Adrenal gland (tissue), 9 donors: ENCODE measurements at regions not wholly inside any gene's neighbourhood (a gene's known extent, or its start where the extent isn't known, plus 50 kb on each side); places are given as distances from the start of the nearest gene placed in this dataset.

Experiments used
- DNase-seq, 7 donors: peaks; one replicate each; pipeline ENCODE4 v3.0.0-alpha.2; 2019 to 2020
- H3K27ac ChIP-seq, 5 donors: fragments of 200-600 bp; sonication (generic) in 4 of 5; 1 replicate in 3 of 5; 2 replicates in 2 of 5; pipeline versions ENCODE4 v1.5.1 to v1.8.0; 2016 to 2020; ENCODE audit warnings: mild to moderate bottlenecking in 1 of 5
- H3K27me3 ChIP-seq: fragments of 200-600 bp; 2 replicates; pipeline ENCODE4 v1.8.0; 2021
- H3K36me3 ChIP-seq, 2 donors: fragments of 200-600 bp; replicated peaks in 1 of 2; 1 replicate in 1 of 2; 2 replicates in 1 of 2; pipeline versions ENCODE4 v1.5.1 to v1.8.0; 2018 to 2022
- H3K4me1 ChIP-seq, 2 donors: fragments of 200-600 bp; replicated peaks in 1 of 2; 1 replicate in 1 of 2; 2 replicates in 1 of 2; pipeline versions ENCODE4 v1.5.1 to v1.8.0; 2018 to 2021
- H3K4me3 ChIP-seq, 4 donors: fragments of 200-600 bp; sonication (generic) in 3 of 4; one replicate each; pipeline ENCODE4 v1.5.1; 2016 to 2018
- H3K9me3 ChIP-seq, 3 donors: fragments of 200-600 bp; sonication (generic) in 1 of 3; replicated peaks in 1 of 3; 1 replicate in 2 of 3; 2 replicates in 1 of 3; pipeline versions ENCODE4 v1.5.1 to v1.8.0; 2016 to 2021
- POLR2A ChIP-seq, 2 donors: fragments of 450-650 bp; IDR thresholded peaks; one replicate each; pipeline ENCODE4 v1.6.1; 2017; ENCODE audit warnings: antibody characterized with exemption in 2 of 2, mild to moderate bottlenecking in 2 of 2, moderate library complexity in 1 of 2
- WGBS, 4 donors: extraction: QIAGEN DNeasy Blood & Tissue Kit in 2 of 4; methylation state at CpG; one replicate each; pipeline versions ENCODE4 v1.1.5 to v1.1.7; 2013 to 2017; 5-methylcytosine and 5-hydroxymethylcytosine counted together
- intact Hi-C, 2 donors: fragments of 100-400 bp; cut with DNase I; formaldehyde crosslinking; loops; one replicate each; pipeline versions ENCODE4 v1.14.1 to v1.15.0; 2022 to 2023
- TF ChIP-seq, protein P1 (sequence below), 6 experiments: fragments of 450-650 bp in 4 of 6; fragments of 200-600 bp in 2 of 6; sonication (generic) in 1 of 6; IDR thresholded peaks; 1 replicate in 5 of 6; 2 replicates in 1 of 6; pipeline versions ENCODE4 v1.5.1 to v1.8.0; 2016 to 2021; ENCODE audit warnings: antibody characterized with exemption in 6 of 6, mild to moderate bottlenecking in 2 of 6, moderate library complexity in 1 of 6
- donor health status: healthy with polysubstance abuse.
- donor health status: Bipolar disorder and iron deficiency.
- donor health status: DM: yes; HTN: yes; CAD: no.
- donor health status: DM: no; HTN: no; CAD: no.
- donor health status: DM: no; HTN: no; CAD: no.

DNA sequence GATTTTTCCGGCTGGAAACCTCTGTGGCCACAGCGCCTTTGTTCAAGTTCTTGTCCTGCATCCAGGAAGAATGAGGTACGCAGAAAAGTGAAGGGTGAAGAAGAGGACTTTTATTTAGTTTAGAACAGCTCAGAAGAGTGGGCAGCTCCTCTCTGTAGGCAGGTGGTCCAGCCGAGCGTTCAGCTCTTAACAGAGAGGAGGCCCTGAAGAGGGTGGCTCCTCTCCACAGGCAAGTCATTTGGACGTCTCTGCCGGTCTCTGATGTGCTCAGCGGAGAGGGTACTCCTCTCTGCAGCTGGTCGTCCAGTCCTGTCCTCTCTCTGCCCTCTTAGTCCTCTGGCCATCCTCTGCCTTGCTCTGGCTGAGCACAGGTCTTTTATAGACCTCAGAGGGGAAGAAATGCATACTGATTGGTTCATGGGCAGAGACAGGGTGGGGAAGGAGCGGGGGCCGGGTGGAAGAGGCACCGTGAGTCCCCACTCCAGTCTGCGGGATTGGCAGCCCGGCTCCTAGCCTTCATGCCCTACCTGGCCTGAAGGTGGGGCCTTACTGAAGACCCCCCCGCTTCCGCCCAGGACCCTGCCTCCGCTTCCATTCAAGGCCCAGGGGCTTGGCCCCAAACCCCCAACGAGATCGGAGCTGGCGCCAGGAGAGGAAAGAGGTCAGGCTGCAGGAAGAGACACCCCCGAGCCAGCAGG lies 70.0 kb upstream of the NKD1 start:
- no peaks in the 10 kb centered on the region for H3K9me3 ChIP-seq
- no peaks in the 10 kb centered on the region for H3K4me1 ChIP-seq
- 70 to 84% (median 74%) methylated on average over 13 to 21 of the region's 21 CpGs for WGBS, 4 donors
- H3K27me3 ChIP-seq: peaks cover 8% of the 10 kb centered on the region
- no peak overlapping the region for H3K4me3 ChIP-seq
- intact Hi-C loops: no loop called here
- H3K27ac ChIP-seq: no peak overlapping the region
- TF ChIP-seq POLR2A (IDR thresholded peaks at IDR 0.05): no peak
- H3K36me3 ChIP-seq: no peaks in the 10 kb centered on the region
- no peak for DNase-seq

DNA sequence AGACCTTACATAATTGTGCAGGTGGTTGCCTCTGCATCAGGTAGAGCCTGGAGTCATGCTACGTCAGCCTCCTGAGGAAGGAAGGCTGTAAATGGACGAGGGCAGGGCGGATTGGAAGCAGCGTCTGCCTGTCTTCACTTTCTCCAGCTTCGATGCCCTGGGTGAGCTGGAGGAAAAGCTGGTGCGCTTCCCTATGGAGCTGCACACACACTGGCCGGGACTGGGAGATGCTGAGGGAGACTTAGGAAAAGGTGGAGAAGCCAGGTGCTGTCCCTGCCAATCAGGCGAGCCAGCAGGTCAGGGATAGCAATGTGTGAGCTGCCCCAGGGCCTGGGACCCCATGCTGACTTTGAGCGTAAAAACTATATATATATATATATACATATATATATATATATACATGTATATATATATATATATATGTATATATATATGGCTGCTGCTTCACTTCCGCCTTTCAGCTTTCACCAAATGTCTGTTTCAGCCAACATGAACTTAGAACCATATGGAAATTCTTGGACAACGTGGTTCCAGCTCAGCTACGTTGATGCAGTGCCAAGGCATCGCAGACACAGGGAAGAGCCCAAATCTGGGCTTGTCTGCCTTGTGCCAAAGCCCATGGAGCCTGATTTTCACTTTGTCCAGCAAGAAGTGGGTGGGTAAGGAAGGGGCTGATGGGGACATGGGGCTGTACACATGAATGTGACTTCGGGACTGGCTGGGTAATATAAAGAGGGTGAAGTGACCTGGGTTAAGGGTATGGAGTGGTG lies 71.5 kb upstream of the NKD1 start:
- H3K27me3 ChIP-seq: peaks cover 13% of the 10 kb centered on the region
- no peaks in the 10 kb centered on the region for H3K9me3 ChIP-seq
- no peak for TF ChIP-seq POLR2A (IDR thresholded peaks at IDR 0.05)
- TF ChIP-seq, protein P1, sequence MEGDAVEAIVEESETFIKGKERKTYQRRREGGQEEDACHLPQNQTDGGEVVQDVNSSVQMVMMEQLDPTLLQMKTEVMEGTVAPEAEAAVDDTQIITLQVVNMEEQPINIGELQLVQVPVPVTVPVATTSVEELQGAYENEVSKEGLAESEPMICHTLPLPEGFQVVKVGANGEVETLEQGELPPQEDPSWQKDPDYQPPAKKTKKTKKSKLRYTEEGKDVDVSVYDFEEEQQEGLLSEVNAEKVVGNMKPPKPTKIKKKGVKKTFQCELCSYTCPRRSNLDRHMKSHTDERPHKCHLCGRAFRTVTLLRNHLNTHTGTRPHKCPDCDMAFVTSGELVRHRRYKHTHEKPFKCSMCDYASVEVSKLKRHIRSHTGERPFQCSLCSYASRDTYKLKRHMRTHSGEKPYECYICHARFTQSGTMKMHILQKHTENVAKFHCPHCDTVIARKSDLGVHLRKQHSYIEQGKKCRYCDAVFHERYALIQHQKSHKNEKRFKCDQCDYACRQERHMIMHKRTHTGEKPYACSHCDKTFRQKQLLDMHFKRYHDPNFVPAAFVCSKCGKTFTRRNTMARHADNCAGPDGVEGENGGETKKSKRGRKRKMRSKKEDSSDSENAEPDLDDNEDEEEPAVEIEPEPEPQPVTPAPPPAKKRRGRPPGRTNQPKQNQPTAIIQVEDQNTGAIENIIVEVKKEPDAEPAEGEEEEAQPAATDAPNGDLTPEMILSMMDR (IDR thresholded peaks at IDR 0.05): no peak
- 71 to 86% (median 80%) methylated on average over 9 to 14 of the region's 14 CpGs for WGBS, 4 donors
- no peak overlapping the region for H3K27ac ChIP-seq
- intact Hi-C loops: no loop called here
- no peaks in the 10 kb centered on the region for H3K36me3 ChIP-seq
- H3K4me3 ChIP-seq: no peak overlapping the region
- H3K4me1 ChIP-seq: no peaks in the 10 kb centered on the region
- DNase-seq: no peak

DNA sequence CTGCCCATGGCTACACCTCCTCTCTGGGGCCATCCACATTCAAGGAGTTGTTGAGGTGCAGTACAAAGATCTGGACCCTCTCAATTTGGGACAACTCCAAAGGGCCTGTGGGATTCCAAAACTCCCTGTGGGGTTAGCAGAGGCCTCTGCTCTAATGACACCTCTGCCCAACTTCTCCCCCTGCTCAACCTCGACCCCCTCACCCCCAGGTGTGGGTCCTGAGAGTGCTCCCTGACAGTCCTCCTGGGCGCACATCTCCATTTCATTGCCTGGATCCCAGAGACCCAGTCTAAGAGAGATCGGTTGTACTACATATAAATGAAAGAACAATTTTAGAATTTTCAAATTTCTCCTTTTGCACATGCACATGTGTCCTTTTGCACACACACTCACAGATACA lies 73.0 kb upstream of the NKD1 start:
- H3K4me3 ChIP-seq: no peak overlapping the region
- H3K9me3 ChIP-seq: no peaks in the 10 kb centered on the region
- H3K27ac ChIP-seq: no peak overlapping the region
- intact Hi-C loops: no loop called here
- H3K27me3 ChIP-seq: peaks cover 15% of the 10 kb centered on the region
- DNase-seq: no peak
- no peak for TF ChIP-seq POLR2A (IDR thresholded peaks at IDR 0.05)
- TF ChIP-seq, protein P1 (IDR thresholded peaks at IDR 0.05): no peak
- H3K36me3 ChIP-seq: no peaks in the 10 kb centered on the region
- H3K4me1 ChIP-seq: no peaks in the 10 kb centered on the region
- 79 to 84% (median 82%) methylated on average over 3 of the region's 3 CpGs for WGBS, 4 donors

DNA sequence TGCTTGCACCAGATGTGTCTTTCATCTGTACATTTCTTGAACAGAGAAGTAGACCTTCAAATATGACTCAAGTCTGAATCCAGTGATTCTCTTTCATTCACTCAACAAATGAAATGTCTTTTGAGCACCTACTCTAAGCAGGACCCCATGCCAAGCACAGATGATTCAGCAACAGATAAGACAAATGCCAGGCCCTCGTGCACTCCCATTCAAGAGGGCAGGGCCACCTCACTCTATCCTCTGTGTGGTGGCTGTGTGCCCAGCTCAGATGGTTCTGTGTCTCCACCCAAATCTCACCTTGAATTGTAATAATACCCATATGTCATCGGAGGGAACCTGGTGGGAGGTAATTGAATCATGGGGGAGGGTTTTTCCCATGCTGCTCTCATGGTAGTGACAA lies 74.1 kb upstream of the NKD1 start:
- no peaks in the 10 kb centered on the region for H3K36me3 ChIP-seq
- no peak overlapping the region for H3K4me3 ChIP-seq
- H3K27ac ChIP-seq: no peak overlapping the region
- no peaks in the 10 kb centered on the region for H3K4me1 ChIP-seq
- intact Hi-C loops: no loop called here
- DNase-seq: peak in 6 of 7 donors; percentile 37 to 79 (median 56)
- no peaks in the 10 kb centered on the region for H3K9me3 ChIP-seq
- 18 to 47% (median 36%) methylated on average over 2 of the region's 2 CpGs for whole genome bisulfite sequencing, 4 donors
- TF ChIP-seq POLR2A (IDR thresholded peaks at IDR 0.05): no peak
- TF ChIP-seq, protein P1 (IDR thresholded peaks at IDR 0.05): no peak
- H3K27me3 ChIP-seq: peaks cover 18% of the 10 kb centered on the region
